Mammary epithelial cell (primary cell): ENCODE measurements at regions not wholly inside any gene's neighbourhood (a gene's known extent, or its start where the extent isn't known, plus 50 kb on each side); places are given as distances from the start of the nearest gene placed in this dataset.

Experiments
- EZH2 ChIP-seq: IDR thresholded peaks from 2 replicates; pipeline ENCODE4 v1.6.1; 2012; ENCODE audit warnings: low read length, inconsistent platforms, borderline replicate concordance
- TF ChIP-seq, protein P1 (sequence below), 2 donors: IDR thresholded peaks in 1 of 2; conservative IDR thresholded peaks in 1 of 2; 2 replicates each; pipeline ENCODE4 v1.5.1; 2011 to 2012; ENCODE audit warnings: inconsistent platforms in 2 of 2, low read length in 2 of 2, mild to moderate bottlenecking in 2 of 2, control low read depth in 1 of 2, low read depth in 1 of 2; ENCODE audit not compliant: insufficient read depth in 1 of 2; ENCODE audit errors: extremely low read depth in 1 of 2

DNA sequence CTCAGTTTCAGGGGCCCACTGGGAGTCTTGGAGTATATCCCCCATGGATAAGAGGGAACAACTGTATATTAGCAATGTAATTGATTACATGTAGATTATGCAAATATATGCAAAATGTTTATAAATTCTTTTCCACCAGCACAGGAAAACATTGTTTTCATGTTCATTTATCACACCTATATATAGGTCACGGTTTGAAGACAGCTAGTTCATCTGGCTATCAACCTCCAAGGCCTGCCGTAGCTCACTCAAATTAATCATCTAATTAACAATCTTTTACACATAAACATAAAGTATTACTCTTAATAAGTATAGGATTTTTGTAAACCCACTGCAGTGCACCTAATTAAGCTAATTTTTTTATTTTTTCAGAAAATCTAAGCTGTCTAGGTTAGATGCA lies 53.7 kb upstream of the SP4 start:
- no peak for TF ChIP-seq EZH2
- TF ChIP-seq, protein P1, sequence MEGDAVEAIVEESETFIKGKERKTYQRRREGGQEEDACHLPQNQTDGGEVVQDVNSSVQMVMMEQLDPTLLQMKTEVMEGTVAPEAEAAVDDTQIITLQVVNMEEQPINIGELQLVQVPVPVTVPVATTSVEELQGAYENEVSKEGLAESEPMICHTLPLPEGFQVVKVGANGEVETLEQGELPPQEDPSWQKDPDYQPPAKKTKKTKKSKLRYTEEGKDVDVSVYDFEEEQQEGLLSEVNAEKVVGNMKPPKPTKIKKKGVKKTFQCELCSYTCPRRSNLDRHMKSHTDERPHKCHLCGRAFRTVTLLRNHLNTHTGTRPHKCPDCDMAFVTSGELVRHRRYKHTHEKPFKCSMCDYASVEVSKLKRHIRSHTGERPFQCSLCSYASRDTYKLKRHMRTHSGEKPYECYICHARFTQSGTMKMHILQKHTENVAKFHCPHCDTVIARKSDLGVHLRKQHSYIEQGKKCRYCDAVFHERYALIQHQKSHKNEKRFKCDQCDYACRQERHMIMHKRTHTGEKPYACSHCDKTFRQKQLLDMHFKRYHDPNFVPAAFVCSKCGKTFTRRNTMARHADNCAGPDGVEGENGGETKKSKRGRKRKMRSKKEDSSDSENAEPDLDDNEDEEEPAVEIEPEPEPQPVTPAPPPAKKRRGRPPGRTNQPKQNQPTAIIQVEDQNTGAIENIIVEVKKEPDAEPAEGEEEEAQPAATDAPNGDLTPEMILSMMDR (conservative IDR thresholded peaks at IDR 0.05 in 1 of 2, IDR thresholded peaks at IDR 0.05 in 1 of 2; ENCODE audit: extremely low read depth in 1 of 2, insufficient read depth in 1 of 2, low read depth in 1 of 2, low read length in 2 of 2) = no peak
